B cell (primary cell): ENCODE measurements at regions not wholly inside any gene's neighbourhood (a gene's known extent, or its start where the extent isn't known, plus 50 kb on each side); places are given as distances from the start of the nearest gene placed in this dataset.

Experiments
- EZH2 ChIP-seq: IDR thresholded peaks from 2 replicates; pipeline ENCODE4 v1.6.1; 2012; ENCODE audit warnings: borderline replicate concordance, low read depth, mild to moderate bottlenecking, moderate library complexity, low read length; ENCODE audit not compliant: insufficient read depth, poor library complexity, severe bottlenecking
- TF ChIP-seq, protein P1 (sequence below): fragments of 200-600 bp; IDR thresholded peaks from one replicate; pipeline ENCODE4 v1.8.0; 2022; ENCODE audit warnings: antibody characterized with exemption, mild to moderate bottlenecking

DNA sequence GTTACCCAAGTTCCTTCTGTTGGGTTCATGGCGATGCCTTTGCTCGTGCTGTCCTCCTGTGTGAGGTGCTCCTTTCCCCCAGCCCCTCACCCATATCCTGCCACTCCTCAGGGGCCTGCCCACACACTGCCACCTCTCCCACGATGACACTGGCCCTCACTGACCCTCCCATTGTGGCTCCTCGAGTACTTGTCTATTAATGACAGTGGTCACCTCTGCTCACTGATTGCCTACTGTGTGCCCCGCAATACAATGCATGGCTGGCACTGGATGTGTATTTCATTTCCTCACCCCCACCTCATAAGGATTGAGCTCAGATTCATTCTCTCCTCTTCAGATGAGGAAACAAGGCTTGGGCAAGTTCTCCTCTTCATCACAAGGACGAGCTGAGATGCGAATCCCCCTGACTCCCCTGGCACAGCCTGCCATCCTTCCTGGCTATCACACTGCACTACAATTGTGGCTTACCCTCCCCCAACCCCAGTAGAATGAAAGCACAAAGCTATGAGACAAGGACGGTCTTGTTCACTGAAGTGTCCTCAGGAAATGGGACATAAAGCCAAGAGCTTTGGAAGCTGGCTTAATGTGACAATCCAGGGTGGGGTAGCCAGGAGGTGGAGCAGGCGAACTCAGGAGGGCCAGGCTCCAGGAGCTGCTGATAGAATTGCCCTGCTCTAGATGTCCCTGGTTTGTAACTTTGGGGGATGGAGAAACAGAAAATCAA lies 93.9 kb upstream of the RAB12 start:
- TF ChIP-seq, protein P1, sequence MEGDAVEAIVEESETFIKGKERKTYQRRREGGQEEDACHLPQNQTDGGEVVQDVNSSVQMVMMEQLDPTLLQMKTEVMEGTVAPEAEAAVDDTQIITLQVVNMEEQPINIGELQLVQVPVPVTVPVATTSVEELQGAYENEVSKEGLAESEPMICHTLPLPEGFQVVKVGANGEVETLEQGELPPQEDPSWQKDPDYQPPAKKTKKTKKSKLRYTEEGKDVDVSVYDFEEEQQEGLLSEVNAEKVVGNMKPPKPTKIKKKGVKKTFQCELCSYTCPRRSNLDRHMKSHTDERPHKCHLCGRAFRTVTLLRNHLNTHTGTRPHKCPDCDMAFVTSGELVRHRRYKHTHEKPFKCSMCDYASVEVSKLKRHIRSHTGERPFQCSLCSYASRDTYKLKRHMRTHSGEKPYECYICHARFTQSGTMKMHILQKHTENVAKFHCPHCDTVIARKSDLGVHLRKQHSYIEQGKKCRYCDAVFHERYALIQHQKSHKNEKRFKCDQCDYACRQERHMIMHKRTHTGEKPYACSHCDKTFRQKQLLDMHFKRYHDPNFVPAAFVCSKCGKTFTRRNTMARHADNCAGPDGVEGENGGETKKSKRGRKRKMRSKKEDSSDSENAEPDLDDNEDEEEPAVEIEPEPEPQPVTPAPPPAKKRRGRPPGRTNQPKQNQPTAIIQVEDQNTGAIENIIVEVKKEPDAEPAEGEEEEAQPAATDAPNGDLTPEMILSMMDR = no peak
- TF ChIP-seq EZH2 = no peak
